NCI-H526 (cell line): ENCODE measurements at regions not wholly inside any gene's neighbourhood (a gene's known extent, or its start where the extent isn't known, plus 50 kb on each side); places are given as distances from the start of the nearest gene placed in this dataset.

Experiments used
- DNase-seq, 2 experiments: peaks; one replicate each; lab custom pipeline; 2025; lab: John Stamatoyannopoulos, UW

DNA sequence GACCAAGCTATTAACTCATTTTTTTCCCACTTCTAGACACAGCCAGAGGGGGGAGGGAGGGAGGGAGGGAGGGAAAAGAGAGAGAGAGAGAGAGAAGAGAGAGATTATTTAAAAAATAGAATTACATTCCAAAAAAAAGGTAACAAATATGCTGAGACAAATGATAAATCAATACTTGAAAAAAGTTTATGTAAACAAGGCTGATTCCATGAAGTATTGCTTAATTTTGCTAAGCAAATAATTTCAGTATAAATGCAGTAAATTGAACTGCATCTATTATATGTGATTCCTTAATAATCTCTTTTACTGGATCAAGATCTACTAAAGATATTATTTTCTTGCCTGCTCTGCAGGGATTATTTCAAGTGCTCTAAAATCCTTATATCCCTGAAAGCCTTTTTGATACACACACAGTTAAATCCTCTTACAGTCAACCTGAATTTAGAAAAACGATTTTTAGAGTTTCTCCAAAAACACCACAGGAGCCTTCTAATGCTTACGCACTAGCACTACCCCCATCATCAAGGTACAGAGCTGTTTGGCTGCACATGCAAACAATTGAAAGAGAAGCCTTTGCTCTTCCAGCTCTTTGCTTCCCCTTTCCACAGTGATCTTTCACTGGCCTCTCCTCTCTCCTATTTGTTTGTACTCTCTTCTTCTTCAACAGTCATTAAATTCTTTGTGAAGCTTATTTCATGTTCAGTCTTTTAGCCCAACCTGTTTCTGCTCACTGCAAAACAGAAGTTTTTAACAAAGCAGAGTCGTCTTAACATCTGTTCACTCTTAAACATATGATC, 426.3 kb upstream of the FAM241A start:
- no peak for DNase-seq

DNA sequence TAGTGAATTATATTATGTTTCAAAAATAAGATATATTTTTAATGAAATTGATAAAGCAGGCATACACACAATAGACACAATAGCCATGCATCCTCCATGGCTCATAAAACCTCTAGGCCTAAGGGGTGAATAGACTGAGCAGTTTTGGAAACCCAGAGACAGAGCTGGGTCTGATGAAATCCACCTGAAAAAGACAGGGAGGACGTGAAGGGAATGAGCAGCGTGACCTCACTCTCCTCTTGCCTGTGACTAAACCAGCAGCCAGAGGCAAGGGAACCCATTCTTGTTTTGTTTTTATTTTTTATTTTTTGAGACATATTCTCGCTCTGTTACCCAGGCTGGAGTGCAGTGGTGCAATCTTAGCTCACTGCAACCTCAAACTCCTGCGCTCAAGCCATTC, 424.4 kb upstream of the FAM241A start:
- DNase-seq, result no peak

DNA sequence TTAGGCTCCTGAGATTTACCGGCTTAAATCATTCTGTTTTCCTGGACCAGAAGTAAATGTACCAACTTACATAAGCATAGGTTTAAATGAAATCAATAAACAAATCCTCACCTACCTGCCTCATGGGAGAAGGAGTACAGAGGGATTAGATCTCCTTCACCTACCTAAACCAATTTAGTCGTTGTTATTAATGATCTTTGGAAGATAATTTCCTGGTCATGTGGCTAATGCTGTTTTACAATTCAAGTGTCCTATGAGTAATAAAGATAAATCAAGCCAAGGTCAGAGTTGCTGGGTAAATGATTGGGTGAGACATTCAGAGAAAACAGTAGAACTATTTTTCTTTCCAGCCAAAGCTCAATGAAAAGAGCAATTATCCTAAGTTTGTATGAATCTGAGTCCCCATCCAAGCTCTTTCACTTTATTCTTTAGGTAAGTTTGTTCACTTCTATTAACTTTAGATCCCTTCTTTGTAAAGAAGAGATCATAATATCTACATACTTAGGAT, 423.0 kb upstream of the FAM241A start:
- DNase-seq, result no peak

DNA sequence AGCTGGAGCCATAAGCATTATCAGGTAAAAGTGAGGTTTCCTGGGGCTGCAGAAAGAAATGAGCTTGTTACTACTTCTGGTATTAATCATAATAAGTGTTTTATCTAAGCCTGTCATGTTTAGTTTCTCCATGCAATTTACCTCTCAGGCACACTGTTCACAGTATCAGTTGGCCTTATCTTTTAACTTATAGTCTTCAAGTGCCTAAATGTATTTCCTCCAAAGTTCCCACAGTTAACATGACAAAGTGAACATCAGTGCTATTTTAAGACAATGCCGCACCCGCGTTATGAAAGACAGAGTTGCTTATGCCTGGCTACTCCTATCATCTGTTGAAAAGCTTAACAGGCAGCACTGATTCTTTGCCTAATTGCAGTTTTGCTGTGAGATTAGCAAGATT, 408.7 kb upstream of the FAM241A start:
- no peak for DNase-seq

DNA sequence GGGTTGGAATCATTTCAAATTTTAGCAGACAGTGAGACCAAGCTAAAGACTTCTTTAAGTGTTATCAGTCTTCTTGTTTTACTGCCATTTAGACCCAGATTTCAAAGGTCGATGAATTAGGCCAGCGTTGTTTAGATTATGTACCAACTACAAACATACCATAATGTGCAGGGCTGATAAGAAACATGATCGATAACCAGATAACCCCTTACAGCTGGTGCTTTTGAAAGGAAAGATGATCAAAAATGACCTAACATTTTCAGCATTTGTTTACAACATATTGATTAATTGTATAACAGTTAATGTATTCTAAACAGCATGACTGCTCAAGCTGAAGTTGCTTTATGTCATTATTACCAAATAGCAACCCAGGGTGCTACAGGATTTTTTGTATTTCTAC, 400.4 kb upstream of the FAM241A start:
- no peak for DNase-seq

DNA sequence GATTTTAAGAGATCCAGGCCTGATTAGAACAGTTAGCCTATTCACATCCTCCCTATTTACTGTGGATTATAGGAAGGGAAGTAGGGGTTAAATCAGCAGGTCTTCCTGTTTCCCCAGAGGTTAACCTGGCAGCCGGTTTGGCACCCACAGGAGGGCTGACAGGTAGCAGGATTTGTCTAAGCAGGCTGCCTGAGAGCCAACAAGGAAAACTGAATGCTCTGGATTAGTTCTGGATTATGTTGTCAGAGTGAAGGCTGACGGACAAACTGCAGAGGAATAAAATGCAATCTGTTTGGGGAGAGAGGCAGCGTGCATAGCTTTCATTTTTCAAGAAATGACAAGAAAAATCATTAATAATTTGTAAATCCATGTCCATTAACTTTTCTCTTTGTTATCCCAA, 397.1 kb upstream of the FAM241A start:
- DNase-seq, result no peak

DNA sequence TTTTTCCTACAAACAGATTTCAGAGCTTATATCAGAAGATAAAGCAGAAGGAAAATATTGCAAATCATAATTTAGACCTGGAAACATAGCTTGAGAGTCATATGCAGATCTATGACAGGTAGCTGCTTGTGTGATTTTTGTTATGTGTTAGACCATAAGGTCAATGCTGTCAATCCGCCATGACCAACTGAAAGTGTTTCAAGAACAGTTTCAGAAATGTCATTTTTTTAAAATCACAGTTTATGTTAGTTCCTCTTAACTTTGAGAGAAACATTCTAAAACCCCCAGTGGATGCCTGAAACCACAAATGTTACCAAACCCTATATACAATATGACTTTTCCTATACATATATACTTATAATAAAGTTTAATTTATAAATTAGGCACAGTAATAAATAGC, 391.3 kb upstream of the FAM241A start:
- no peak for DNase-seq

DNA sequence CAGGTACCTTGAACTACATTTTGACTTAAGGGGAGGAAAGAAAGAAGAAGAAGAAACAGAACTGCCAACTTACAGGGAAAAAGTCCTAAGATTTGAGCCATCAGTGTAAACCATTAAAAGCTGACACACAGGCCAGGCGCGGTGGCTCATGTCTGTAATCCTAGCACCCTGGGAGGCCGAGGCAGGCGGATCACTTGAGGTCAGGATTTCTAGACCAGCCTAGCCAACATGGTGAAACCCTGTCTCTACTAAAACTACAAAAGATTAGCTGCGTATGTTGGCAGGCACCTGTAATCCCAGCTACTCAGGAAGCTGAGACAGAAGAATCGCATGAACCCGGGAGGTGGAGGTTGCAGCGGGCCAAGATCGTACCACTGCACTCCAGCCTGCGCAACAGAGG, 389.7 kb upstream of the FAM241A start:
- DNase-seq, result no peak

DNA sequence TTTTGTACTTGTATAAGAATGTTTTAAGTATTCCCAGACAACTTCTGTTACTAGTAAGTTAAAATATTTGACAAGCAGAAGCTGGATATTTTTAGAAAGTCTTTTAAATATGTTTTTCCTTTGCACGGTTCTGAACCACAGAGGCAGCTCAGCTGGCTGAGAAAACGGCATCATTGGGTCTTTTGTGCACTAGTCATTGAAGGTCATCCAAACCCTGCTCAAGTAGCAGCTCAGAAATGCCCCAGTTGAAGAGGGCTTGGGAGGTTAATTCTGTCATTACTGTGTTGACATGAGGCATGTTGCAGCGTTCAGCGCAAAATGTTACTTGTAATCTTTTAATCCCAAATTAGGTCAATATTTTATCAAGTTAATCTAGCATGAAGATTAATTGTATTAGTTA, 383.7 kb upstream of the FAM241A start:
- no peak for DNase-seq

DNA sequence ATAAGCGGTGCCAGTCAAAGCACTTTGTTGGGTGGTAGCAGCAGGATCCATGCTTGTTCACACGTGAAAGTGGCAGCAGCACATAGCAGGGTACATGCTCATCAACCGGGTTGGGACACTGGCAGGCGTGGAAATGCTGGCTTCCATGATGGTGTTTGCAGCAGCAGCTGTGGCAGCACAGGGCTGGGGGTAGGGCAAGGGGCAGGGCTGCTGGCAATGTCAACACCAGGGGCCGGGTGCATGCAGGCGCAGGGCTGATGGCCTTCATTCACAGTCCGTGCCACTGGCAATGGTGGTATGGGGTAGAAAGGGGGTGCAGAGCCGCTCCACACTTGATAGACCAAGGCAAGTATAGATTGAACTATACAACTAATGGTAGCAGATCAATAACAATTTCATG, 374.7 kb upstream of the FAM241A start:
- no peak for DNase-seq

DNA sequence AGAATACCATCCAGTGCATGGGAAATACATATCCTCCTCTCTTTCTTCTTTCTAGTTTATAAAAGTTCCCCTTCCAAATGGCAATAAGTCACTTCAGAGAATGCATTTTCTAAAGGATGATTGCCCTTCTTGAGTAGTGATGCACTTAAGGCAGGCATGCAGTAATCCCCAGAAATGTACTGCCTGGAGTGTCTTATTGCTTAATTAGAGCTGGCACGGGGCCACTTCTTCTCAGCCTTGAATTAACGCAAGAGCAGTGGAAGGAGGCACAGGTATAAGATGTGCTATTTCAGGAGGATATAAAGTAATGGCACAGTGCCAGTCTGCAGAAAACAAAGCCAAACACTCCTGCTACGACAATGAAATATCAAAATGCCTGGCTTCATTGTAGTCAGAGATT, 371.4 kb upstream of the FAM241A start:
- DNase-seq, result no peak

DNA sequence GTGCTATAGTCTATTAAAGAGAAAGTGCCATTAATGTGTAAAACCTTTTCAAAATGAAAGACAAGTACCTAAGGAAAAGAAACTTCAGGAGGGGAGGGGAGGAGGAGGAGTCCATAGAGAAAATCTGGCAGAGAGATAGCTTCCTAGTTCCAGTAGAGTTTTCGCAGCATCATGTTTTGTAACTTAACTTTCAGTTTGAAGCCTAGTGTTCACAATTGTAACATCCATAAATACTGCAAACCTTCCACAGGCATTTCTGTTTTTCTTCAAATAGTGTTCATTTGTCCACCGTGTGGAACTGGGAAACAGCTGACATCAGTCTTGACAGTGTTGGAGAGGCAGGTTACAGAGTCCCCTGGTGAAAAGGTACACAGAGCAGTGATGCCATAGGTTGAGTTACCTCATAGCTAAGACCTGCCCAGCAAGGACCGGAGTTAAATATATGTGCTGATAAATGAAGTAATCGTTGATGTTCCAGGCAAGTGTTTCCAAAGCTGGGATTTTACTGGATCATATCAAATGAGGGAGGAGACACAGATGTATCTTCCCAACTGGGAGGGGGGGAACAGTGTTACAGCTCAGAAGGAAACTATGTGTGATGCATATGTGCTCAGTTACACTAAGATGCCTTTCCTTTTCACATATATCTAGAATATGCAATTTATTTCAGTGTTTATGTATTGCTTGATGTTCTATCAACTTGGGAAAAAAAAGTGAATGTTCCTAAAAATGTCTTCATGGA, 369.5 kb upstream of the FAM241A start:
- DNase-seq, result no peak

DNA sequence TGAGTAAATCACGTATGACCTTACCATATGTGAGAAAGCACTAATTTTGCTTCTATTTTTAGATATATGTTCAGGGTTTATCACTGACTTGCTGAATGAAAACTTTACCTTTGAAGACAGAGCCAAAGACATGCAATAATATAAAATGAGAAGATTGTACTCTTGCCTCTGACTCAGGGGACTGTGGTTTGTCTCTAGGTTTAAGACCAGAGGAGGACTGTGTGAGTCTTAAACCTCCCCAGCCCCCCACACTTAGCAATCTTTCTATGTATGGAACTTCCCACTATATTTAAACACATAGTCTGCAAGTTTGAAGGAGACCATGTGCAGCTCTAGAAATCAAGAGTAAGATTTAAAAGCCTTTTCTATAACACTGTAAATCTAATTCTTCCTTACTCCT, 368.7 kb upstream of the FAM241A start:
- DNase-seq, result no peak

DNA sequence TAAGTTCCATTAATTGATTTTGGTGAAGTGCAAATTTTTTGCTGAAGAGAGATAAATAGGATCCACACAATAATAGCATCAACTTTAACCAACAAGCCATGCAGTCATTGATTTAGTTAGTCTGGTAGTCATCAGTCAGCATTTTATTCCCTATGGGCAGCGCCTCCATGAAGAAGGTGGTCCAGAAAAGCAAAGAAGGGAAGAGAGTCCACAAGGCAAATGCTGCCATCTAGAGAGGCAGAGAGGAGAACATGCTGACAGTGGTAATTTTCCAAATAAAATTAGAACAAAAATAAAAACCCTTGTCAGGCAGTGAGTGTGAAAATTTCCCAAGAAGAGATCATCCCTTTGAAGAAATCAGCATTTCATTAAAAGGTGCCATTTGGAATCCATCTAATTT, 366.7 kb upstream of the FAM241A start:
- peak in 1 of 2 experiments; percentile 7 for DNase-seq

DNA sequence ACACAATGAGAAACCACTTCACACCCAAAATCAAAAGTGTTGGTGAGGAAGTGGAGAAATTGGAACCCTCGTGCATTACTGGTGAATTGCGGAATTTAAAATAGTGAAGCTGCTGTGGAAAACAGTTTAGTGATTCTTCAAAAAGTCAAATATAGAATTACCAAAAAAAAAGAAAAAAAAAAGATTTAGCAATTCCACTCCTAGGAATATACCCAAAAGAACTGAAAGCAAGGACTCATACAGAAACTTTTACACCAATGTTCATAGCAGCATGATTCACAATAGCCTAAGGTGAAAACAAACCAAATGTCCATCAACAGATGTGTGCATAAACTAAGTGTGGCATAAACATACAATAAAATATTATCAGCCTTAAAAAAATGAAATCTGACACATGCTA, 364.3 kb upstream of the FAM241A start:
- no peak for DNase-seq

DNA sequence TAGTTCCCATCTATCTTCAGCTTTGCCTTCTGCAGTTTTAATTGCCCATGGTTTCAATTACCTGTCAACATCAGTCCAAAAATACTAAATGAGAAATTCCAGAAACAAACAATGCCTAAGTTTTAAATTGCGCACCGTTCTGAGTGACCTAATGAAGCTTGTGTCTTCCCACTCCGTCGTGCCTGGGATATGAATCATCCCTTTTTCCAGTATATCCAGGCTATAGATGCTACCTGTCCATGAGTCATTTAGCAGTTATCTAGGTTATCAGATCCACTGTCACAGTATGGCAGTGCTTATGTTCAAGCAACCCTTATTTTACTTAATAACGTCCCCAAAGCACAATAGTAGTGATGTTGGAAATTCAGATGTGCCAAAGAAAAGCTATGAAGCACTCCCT, 363.6 kb upstream of the FAM241A start:
- no peak for DNase-seq

DNA sequence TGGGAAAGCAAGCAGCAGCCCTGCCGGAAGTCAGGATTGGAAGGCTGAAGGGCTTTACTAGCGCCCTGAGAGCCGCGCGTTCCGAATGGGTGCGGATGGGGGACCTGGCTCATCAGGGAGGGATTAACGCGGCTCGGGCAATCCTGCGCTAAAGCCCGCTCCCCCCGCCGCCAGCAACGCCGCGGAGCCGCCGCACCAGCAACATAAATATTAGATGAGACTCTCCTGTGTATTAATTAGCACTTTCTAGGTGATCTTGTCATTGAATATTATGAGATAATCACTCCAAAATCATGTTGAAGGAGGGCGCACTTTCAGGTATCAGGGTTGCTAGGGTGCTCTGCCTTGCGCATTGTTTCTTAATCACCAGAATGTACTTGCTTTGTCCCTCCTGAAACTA, 357.2 kb upstream of the FAM241A start:
- peak in 1 of 2 experiments; percentile 44 for DNase-seq

DNA sequence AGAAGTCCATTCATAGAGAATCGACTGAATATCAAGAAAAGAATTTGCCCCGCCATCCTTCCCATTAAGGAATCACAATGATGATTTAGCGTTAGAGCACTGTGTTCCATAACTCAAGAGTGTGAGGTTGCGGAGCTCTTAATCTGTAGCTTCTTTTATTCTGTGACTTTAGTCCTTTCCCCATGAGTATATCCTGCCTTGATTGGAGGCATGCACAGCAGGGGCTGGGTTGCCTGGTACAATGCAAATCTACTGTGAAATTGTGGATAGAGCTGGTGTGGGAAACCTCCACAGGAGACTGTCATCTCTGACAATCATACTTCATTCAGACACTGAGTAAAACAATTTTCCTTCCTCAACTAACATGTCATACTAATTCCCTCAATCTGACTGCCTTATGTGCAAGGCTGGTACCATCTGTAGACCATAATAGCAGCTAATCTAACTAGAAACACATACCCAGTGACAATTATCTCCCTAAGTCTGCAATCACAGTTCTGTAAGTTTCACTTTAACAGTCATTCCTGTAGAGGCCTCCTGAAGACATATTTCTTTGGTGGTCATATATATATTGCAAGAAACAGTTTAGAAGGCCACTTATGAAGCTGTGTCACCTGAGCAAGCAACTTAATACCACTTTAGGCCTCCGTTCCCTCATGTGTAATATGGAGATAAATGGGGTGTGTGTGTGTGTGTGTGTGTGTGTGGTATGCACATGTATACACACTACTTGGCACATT, 355.2 kb upstream of the FAM241A start:
- DNase-seq, result no peak

DNA sequence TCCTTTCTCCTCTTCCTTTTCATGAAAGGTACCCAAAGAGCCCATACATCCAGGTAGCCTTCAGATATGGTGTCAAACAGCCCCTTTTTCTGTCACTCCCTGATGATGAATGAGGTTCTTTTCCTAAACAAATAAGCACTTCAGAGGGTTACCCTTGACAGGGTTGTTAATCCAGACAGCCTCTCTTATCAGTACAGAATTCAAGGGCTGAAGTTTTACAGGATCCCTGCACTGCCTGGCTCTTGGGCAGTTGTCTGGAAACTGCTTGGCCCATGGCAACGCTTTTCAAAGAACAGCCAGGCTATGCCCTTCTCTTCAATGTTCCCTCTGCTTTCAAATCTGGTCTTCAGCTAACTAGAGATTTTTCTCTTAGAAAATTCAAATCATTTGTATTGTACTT, 352.6 kb upstream of the FAM241A start:
- DNase-seq, result peak; percentile 91 to 96

DNA sequence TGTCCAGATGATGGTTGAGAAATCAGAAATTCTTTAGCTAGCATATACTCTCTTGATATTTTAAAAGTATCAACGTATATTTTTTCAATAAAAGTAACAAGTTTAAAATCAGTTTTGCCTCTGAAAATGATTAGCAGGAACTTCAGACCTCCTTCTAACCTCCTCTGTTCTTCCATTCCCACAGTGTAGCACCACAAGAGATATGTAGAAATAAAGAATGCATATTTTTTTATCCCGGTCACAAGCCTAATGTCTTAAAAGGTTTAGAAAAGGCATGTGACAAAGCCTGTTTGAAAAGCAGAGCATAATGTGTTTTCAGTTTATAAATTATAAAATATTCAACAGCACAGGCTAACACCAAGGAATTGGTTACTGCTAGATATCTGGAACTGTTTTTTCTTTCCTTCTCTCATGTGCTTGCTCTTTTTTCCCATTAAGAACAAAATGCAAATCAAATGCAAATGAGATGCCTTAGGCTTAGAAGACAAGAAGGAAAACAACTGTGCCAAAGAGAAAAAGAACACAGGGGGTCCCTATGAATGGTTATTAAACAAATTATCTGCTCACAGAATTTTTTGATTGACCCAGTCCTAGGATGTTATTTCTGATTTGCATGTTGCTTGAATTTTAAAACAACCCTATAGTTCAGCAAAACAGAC, 351.7 kb upstream of the FAM241A start:
- DNase-seq, result peak; percentile 95 to 96

DNA sequence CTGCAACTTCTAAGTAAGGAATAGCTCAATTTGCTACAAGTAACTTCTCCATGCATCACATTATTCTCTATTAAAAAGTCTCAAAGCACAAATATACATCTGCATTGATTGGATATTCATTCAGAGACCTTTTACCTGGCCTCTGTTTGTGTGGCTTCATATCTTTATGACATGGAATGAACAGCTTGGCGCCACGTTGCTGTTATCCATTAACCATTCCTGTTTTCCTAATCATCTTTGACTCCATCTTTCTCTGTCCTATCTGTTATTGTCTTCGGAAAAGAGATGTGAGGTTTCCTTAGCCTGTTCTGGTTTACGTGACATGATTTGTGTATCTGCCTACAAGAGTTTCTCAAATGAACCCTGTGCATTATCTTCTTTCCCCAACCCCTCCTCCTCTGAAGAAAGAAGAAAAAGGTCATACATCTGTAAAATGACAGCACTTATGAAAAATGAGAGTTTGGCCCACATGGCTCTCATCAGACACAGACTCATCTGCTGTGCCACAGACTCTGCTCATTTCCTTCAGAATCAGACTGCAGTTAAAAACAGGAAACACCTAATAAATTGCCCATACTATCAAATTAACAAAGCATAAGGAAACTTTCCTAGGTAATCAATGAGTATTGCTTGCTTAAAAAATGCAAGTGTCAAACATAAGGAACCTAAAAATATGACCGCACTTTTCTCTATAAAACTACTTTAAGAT, 347.6 kb upstream of the FAM241A start:
- no peak for DNase-seq

DNA sequence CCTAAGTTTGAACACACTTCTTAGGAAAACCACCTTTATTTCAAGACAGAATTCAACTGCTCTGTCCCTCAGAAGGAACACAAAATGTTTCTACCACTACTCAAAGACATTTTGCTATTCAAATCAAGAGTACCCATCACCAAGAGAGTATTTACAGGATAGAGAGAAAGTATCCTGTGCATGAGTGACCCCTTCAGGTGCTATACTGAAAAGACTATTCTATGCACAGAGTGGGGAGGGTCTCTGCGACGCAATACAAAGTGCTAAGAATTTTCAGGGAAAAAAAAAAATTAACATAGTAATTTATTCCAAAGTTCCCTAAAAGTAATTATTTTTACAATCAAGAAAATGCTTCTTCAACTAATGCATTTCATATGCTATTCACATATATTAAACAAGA, 346.4 kb upstream of the FAM241A start:
- DNase-seq, result peak; percentile 22 to 64
